ENCODE measurements at regions not wholly inside any gene's neighbourhood (a gene's known extent, or its start where the extent isn't known, plus 50 kb on each side); places are given as distances from the start of the nearest gene placed in this dataset.
"Not testable (repeated sequence)": the region's sequence is repeated elsewhere in the genome, so short reads cannot be mapped to it uniquely, and the experiment has no call there.

DNA sequence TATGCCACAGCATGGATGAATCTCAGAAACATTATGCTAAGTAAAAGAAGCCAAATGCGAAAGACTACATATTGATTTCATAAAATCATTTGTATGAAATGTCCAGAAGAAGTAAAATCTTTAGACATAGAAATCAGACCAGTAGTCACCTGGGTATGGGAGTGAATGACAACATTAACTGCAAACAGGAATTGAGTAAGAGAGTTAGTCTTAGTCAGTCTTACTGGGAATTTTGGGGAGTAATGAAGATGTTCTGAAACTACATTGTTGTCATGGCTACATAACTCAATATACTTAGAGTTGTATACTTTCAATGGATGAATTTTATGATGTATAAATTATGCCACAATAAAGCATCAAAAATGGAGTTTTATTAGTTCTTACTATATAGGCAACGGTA is 107.8 kb upstream of the CHORDC1 start:
- no peak for DNase-seq

DNA sequence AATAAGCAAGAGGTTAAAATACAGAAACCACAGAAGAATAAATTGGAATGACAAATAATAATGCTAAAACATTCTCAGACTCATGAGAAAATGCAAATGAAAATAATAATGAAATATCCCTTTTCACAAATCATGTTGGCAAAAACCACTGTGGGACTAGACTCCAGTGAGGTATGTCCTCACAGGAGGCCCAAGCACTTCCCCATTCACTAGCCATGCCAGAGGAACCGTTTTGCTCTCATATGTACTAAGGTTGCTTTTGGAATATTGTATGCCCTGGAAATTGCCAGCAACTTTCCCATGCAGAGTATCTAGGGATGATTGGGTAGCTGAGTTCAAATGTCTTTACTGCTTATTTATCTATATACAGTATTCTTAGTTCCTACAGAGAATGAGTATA is 106.2 kb upstream of the CHORDC1 start:
- DNase-seq = no peak

DNA sequence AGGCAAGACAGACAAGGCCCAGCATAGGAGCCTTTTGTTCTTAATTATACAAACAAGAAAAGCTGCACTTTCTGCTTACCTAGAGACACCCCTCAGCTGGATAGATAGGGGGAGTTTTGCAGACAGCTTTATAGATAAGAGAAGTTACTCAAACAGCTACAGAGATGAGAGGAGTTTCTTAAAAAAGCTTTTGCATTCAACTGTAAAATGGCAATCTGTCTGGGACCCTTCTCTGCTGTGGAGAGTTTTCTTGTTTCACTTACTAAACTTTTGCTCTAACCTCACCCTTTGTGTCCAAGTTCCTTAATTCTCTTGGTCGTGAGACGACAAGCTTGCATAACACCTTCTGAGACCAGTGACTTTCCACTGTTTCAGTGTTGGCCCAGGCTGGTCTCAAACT is 103.8 kb upstream of the CHORDC1 start:
- no peak for DNase-seq

DNA sequence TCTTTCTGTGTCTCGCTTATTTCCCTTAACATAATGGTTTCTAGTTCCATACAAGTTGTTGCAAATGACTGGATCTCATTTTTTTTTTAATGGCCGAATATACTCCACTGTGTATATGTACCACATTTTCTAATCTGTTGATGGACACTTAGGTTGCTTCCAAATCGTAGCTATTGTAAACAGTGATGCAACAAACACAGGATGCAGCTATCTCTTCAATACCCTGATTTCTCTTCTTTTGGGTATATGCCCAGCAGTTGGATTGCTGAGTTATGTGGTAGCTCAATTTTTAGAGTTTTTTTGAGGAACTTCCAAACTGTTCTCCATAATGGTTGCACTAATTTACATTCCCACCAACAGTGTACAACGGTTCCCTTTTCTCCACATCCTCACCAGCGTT is 100.4 kb upstream of the CHORDC1 start:
- no peak for DNase-seq

DNA sequence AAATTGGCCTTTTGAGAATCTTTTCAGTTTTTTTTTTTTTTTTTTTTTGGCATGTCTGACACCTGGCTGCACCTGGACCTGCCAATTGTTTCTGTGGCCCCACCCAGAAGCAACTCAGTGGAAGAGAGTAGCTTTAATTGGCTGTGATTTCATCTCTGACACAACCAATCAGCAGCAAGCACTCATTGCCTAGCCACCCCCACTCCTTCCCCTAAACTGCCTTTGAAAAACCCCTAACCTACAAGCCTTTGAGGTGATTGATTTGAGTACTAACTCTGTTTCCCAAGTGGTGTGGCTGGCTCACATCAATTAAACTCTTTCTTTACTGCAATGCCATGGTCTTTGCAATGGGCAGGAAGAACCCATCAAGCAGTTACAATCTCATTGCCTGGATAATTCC is 98.2 kb upstream of the CHORDC1 start:
- DNase-seq = no peak

DNA sequence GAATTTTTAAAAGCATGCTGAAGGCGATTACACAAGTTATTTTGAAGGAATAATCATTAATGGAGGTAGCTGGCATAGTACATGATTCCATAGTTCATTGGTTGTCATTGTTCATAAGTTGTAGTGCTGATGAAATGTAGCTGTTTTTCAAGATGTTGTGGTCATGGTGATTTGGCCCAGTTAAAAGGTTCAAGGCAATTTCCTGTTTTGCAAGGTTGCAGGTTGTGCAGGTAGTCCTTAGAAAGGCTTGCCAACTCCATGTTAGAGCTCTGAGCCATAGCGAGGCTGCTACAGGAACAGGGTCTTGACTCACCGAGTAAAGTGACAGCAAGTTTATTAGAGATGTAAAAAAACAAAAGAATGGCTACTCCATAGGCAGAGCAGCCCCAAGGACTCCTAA is 95.8 kb upstream of the CHORDC1 start:
- no peak for DNase-seq

DNA sequence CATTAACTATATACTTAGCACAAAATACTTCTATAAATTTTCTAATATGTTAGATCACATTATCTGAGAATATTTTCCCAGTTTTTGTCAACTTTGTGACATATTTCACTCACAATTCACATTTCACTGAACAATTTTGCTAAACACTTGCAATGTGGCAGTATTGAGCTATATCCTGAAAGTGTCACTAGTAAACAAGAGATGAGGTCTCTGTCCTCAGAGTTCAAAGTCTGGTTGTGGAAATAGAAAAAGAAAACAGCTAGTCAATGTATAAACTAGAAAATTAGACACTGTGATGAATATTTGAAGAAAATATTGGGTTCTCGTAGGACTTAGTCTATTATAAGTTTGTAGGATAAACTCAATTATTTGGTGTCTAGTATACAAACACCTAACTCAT is 87.4 kb upstream of the CHORDC1 start:
- no peak for DNase-seq

DNA sequence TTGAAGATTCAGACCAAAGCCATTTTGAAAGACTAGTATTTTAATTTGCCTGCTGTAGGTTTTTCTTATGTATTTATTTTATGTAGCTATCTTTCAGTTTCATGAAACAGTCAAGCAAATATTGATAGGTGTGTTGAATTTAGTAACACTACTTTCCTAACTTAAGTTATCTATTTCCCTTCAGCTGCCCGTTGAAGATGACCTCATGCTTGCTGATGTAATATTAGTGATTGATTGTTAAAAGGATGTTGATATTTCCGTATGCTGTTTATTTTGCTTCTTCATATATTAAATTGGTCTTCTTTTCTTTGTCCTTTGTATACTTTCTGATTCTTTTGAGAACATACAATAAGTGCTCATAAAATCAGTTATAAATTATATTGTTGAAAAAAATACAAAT is 86.8 kb upstream of the CHORDC1 start:
- DNase-seq = no peak

DNA sequence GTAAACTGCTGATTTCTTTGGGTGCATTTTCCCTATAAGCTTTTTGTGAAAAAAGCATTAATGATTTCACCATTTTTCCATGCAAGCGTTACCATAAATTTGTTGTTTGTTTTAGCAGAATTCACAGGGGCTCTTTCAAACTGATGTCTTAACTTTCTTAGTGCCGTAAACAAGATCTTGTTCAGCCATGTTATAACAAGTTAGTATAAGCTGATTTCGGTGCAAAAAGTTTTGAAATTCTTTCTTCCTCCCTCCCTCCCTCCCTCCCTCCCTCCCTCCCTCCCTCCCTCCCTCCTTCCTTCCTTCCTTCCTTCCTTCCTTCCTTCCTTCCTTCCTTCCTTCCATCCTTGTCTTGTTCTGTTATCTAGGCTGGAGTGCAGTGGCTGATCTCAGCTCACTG is 71.7 kb upstream of the CHORDC1 start:
- no peak for DNase-seq

DNA sequence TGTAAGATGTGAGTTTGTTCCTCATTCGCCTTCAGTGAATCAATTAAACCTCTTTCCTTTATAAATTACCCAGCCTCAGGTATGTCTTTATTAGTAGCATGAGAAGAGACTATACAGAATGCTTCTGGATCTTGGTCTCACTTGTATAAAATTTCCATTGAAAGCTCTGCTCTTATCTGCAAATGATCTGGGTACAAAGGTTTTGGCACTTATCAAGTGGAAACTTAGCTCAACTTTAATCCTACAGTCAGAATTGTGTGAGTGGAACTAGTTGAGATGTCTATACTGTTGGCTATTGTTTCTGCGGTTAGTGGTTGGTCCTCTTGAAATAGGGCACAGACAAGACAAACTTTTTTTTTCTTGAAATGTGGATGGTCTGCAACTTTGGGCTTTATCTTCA is 71.2 kb upstream of the CHORDC1 start:
- DNase-seq = no peak

DNA sequence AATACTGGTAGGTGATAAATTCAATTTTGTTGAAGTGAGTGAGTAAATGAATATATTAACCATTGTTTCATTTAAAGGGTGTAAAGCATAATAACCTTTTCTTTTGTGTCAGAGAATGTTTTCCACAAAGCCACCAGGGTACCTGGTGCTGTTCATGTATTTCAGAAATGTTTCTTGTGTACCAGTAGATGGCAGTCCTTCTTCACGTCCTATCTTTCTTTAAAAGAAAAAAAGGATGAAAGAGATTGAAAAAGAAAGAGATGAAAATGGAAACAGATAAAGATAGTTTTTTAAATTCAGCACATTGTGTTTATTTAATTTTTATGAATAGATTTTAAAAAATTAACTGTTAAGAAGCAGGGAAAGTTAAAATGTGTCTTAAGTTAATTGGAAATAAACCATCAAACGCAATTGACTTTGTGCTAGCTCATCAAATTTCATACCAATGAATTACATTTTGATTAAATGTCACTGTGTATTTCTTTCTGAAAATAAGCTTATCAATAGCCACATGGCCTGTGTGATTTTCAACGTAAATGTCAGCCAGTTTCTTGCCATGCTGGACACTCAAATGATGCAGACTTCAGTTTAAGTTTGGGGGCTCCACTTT is 65.5 kb upstream of the CHORDC1 start:
- no peak for DNase-seq

DNA sequence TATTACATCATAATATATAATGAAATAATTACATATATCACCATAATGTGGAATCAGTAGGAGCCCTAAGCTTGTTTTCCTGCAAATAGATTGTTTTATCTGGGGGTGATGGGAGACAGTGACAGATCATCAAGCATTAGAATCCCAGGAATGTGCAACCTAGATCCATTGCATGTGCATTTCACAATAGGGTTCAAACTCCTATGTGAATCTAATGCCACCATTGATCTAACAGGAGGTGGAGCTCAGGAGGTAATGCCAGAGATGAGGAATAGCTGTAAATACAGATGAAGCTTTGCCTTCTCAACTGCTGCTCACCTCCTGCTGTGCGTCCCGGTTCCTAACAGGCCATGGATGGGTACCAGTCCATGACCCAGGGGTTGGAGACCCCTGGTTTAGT is 63.8 kb upstream of the CHORDC1 start:
- no peak for DNase-seq

DNA sequence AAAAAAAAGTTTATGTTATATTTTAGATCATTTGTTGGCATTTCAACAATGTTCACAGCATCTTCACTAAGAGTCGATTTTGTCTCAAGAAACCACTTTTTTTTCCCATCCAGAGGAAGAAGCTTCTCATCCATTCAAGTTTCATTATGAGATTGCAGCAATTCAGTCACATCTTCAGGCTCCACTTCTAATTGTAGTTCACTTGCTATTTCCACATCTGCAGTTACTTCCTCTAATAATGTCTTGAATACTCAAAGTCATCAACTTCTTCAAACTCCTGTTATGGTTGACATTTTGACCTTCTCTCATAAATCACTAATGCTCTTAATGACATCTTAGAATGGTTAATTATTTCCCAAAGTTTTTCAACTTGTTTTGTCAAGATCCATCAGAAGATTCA is 61.3 kb upstream of the CHORDC1 start:
- DNase-seq = no peak

DNA sequence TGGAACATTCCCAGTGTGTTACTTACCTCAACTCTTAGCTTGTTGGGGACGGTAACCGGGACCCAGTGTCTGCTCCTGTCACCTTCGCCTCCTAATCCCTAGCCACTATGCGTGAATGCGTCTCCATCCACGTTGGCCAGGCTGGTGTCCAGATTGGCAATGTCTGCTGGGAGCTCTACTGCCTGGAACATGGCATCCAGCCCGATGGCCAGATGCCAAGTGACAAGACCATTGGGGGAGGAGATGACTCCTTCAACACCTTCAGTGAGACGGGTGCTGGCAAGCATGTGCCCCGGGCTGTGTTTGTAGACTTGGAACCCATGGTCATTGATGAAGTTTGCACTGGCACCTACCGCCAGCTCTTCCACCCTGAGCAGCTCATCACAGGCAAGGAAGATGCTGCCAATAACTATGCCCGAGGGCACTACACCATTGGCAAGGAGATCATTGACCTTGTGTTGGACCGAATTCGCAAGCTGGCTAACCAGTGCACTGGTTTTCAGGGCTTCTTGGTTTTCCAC is 59.8 kb upstream of the CHORDC1 start:
- not testable (repeated sequence) for DNase-seq

DNA sequence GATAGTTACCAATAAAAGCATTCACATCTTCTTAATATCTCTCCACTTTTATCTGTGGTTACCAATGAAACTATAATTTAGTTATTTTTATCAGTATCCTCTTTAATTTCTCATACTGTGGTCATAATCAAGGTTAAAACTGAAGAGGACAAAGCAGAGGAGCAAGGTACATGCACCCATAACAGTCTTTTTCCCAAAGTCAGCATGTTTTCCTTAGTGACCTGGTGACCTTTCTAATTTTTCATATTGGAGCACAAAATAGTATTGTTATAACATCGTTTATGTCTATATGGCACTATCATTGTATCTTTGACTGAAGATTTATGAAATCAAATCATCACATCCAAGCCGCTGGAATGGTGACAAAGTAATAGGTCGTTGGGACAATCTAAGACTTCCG is 51.5 kb upstream of the CHORDC1 start:
- DNase-seq = no peak

Measured in activated CD4-positive, alpha-beta T cell treated with anti-CD3 and anti-CD28 coated beads for 48 hours (primary cell).